SHP77 treated with DMSO at 0.1 percent for 48 hours (cell line): ENCODE measurements at regions not wholly inside any gene's neighbourhood (a gene's known extent, or its start where the extent isn't known, plus 50 kb on each side); places are given as distances from the start of the nearest gene placed in this dataset.

Experiments
- DNase-seq: peaks from one replicate; lab custom pipeline; 2025; lab: John Stamatoyannopoulos, UW

GRCh38 chr6:165910184-165910966 is 247.3 kb upstream of the PDE10A start:
- DNase-seq: no peak

DNA sequence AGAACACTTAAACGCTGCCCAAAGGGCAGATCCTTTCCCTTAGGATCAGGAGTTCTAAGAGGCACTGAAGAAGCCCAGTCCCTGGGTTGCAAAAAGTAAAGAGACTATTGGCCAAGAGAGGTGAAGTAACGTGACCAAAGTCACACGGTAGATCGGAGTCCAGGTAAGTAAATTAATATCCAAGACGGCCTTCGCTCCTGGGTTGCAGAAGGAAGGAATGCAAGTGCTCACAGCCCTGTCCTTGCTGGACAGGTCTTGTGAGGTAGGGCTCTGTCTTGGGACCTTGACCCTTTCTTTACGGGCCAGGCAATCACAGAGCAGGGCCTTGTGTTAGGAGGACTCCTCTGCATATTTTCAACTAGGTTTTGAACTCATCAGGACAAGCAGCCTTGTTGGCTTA is 243.7 kb upstream of the PDE10A start:
- no peak for DNase-seq

GRCh38 chr6:165905744-165906143 is 242.7 kb upstream of the PDE10A start:
- DNase-seq: no peak

GRCh38 chr6:165900970-165901369 is 237.9 kb upstream of the PDE10A start:
- DNase-seq: no peak

DNA sequence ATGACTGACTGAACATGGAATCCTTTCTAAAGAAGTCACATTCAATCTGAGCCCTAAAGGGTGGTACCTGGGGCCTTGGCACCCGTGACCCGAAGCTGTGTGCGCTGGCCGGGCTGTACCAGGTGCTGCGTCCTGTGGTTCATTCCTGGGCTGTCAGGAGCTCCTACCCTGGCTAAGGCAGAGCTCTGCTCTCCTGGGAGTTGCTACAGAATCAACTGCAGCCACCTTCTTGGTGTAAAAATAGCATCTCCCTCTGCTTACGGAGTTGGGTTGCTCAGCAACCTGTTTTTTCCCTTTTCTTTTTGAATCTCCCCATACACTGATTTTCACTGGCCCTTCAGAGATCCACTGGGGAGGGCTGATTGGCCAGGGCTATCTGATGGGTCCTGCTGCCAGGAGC is 236.6 kb upstream of the PDE10A start:
- no peak for DNase-seq

- no peak for DNase-seq
Observed at GRCh38 chr6:165895421-165896165, 232.6 kb upstream of the PDE10A start.

DNA sequence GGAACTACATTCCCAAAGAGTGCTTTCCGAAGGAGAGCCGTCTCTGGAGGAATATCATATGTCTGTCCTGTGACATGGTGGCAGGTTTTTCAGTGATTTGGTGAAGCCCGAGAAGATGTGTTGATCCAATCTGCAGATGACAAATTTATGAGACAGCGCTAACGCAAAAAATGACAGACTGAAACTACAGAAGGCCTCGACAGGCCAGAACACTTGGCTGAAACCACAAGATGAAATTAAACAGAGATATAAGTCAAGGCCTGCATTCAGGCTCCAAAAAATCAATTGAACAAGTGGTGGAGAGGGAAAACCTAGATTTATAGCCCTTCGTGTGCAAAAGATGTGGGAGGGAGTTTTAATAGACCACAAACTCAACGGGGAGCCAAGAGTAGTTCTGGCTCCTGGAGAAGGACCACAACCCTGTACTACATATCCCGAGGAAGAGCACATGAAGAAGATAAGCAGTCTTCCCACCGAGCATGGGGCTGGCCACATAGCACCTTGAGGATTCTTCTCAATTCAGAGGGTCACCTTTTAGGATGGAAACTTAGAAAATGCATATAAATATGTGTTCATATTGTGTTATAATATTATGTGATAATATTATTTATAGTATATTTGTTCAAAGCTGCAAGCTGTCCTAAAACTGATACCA is 231.3 kb upstream of the PDE10A start:
- DNase-seq: no peak

- DNase-seq: no peak
Observed at GRCh38 chr6:165893431-165893830, 230.4 kb upstream of the PDE10A start.

GRCh38 chr6:165891320-165891719 is 228.3 kb upstream of the PDE10A start:
- no peak for DNase-seq

- no peak for DNase-seq
Observed at GRCh38 chr6:165890404-165890735, 227.3 kb upstream of the PDE10A start.

DNA sequence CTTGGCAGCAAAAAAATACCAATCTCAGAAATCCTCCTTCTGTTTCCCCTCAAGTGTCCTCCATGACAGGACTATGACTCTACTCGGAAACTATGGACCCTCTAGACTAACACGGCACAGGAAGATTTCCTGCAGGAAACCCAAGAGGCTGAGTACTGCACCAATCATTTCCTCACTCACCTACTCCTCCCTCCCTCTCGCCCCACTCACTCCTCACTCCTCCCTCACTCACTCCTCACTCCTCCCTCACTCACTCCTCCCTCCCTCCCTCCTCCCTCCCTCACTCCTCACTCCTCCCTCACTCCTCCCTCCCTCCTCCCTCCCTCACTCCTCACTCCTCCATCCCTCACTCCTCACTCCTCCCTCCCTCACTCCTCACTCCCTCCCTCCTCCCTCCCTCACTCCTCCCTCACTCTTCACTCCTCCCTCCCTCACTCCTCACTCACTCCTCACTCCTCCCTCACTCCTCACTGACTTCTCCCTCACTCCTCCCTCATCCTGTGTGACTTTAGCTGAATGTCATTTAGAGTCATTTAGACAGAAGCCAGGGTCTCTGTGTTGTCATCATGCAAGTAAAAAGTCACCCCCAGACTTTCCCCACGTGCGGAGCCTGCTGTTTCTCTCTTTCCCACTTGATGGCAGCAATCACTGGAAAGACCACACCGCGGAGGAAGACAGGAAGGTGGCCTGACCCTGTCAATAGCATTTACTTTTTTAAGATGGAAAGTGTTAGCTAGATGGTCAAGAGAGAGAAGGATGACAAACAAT is 226.8 kb upstream of the PDE10A start:
- no peak for DNase-seq

DNA sequence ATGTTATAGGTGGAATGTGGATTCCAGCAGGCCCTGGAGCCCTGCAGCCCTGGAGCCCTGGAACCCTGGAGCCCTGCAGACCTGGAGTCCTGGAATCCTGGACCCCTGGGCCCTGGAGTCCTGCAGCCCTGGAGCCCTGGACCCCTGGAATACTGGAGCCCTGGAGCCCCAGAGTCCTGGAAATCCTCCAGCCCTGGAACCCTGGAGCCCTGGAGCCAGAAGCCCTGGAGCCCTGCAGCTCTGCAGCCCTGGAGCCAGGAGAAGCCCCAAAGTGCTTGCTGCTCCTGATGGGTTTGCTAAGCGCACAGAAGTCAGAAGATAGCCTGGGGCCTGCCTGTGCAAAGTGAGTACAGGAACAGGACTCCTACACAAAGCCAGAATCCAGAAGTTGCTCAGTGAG is 223.1 kb upstream of the PDE10A start:
- DNase-seq: no peak

DNA sequence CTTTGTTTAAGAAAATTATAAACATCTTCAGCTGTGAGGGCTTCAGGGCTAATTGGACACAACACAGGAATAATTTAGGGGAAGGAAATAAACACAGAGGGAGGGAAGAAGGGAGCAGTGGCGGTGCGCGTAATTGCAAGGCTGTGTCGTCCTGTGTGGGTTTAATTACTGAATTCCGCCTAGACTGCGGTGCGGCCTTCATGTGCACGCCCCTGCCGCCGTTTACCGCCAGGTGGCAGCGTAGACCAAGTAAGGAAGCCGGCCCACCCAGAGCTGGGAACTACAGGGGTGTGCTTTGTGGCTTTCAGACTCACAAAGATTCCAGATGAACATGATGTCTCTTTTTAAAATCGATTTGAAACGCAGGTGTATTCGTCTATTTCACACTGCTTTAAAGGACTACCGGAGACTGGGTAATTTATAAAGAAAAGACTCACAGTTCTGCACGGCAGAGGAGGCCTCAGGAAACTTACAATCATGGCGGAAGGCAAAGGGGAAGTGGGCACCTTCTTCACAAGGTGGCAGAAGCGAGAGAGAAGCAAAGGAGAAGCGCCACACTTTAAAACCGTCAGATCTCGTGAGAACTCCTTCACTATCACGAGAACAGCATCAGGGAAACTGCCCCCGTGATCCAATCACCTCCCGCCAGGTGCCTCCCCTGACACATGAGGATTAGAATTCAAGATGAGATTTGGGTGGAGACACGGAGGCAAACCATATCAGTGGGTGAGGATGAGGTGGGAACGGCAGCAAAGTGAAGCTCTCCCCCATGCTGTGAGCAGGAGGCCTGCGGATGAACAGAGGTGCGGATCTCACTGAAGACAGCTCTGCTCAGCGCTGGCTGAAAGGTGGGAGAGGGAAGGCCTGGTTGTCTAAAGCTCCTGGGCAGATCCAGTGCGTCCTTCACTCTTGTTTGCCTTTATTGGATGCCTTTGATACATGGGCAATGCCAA is 222.0 kb upstream of the PDE10A start:
- DNase-seq: no peak

- DNase-seq: no peak
Observed at GRCh38 chr6:165883851-165884640, 221.0 kb upstream of the PDE10A start.

DNA sequence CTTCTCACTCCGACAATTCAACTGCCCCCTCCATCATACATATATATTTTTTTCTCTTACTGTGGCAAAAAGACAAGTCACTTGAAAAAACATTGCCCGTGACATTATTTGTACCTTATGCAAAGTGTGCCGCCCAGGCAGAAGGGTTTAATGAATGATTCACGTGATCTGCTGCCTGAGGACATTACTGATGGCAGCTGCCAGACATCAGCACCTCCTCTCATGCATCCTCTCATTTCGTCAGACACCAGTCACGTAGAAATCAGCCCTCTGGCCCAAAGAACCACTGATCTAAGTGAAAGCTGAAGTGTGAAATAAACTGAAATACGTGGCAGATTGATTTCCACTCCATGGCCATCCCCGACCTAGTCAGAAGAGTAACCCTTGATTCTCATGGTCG is 218.8 kb upstream of the PDE10A start:
- DNase-seq: no peak

- DNase-seq: no peak
Observed at GRCh38 chr6:165880686-165881085, 217.6 kb upstream of the PDE10A start.

GRCh38 chr6:165877773-165878172 is 214.7 kb upstream of the PDE10A start:
- no peak for DNase-seq

- no peak for DNase-seq
Observed at GRCh38 chr6:165877192-165877591, 214.2 kb upstream of the PDE10A start.

GRCh38 chr6:165876588-165876987 is 213.5 kb upstream of the PDE10A start:
- DNase-seq: no peak

- no peak for DNase-seq
Observed at GRCh38 chr6:165875946-165876345, 212.9 kb upstream of the PDE10A start.
